ENCODE measurements at regions not wholly inside any gene's neighbourhood (a gene's known extent, or its start where the extent isn't known, plus 50 kb on each side); places are given as distances from the start of the nearest gene placed in this dataset.

DNA sequence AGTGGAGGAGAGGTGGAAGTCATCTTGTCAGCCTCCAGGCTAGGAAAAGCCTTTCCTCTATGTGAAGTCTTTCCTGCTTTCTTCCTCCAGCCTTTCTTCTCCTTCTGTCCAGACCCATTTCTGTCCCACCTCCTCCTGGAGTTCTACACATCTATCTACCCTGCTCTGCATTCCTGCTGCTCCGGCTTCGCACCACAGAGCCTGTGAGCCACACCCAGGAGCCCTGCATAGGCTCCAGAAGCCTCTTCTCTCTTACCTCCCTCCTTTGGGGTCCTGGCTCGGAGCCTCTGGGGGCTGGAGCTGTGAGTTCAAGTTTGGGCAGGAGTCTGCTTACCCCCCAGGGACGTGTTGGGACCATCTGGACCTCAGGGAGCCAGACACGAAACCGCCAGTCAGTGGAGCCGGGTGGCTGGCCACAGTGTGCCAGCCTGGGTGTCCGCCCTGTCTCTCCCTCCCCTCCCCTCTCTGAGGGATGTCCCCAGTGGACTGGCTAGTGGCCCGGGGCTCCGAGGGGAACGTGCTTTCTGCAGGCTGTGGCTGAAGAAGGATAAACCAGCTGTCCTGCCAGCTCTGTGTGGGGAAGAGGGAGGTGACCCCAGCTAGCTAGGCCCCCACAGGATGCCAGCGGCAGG, 99.2 kb downstream of the VEGFA start:
- no peak for DNase-seq

DNA sequence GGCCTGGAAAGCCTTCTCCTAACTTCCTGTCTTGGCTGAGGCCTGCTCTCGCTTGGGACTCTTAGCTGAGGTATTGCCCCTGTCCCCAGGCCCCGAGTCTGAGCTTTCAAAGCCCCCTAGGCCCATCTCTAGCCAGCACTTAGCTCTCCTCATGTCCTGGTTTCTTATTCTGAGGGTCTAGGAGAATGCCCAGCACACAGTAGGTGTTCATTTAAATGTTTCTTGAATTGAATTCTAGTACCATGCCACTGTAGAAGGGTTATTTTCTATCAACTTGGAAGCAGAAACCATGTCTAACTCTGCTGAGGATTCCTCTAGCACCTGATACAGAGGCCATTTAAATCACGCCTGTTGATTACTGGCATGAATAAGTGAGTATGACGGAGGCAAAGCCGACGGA, 98.5 kb downstream of the VEGFA start:
- DNase-seq: no peak

DNA sequence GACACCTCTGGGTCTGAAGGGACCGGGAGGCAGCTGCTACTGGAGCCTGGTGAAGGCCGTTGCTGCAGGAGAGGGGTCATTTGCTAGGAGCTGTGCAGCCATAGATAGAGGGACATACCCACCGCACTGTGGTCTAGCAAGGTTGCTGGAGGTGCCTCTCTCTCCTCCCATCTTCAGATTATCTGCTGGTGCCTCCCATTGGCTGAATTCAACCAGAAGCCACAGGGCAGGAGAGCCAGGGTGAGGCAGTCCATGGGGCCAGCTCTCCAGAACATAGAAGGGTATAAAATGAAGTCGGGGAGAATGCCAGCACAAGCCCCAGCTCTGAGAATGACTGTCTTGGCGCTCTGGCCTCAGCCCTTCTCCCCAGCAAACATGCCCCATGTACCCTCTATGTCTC, 98.0 kb downstream of the VEGFA start:
- DNase-seq: no peak

DNA sequence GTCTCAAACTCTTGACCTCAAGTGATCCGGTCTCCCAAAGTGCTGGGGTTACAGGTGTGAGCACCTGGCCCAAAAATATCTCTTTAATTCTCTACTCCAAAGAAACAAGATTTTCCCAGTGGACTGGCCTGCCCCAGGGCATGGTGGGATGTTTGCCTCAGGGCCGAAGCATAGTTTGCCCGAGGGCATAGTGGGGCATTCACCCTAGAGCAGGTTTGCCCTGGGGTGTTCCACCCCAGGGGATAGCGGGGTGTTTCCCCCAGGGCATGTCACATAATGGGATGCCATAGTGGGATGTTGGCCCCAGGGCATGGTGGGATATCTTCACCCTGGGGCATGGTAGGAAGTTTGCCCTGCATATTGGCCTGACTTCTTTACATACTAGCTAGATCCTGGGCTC, 97.2 kb downstream of the VEGFA start:
- no peak for DNase-seq

DNA sequence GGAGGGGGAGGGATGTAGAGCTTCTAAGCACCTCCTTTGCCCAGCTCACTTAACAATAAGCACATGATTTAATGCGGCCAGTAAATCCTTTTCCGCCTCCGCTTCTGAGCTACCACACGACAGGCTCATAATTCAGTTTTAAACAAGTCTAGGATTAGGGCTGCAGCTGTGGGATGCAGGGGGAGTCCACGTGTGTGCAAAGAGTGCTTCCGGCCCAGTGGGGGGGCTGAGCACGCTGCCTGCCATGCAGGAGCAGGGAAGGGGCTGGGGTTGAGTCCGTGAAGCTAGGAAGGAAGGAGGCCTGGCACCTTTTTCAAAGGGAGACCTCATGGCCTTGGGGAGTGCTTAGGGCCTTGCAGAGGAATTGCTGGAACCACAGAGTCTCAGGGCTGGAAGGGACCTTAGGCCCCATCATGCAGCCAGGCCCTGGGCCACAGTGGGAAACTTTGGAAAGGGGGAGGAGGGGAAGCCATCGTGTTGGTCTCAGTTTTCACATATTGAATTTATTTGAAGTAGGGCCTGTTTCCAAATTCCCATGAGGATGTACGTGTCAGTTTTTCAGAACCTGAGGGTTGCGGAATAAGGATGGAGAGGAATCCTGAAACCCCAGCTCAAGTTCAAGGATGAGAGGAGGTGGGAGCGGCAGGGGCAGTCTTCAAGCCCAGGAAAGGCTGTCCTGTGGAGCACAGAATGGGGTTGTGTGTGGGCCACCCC, 96.1 kb downstream of the VEGFA start:
- DNase-seq: no peak

DNA sequence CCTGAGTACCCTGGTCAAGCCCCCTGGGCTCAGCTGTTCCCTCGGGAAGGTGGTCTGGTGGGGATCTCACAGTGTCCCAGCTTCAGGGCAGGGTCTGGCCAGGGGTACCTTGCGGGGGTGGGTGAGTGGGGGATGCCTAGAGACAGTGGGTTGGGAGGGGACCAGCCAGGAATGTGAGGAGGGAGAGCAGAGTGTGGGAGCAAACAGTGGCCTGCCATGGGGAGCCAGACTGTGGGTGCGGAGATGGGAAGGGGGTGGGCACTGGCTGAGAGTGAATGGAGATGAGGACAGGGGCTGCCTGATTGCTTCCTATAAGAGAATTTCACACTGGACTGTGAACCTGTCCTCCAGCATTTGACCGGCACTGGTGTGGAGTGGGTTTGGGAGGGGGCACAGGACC, 95.1 kb downstream of the VEGFA start:
- DNase-seq: no peak

DNA sequence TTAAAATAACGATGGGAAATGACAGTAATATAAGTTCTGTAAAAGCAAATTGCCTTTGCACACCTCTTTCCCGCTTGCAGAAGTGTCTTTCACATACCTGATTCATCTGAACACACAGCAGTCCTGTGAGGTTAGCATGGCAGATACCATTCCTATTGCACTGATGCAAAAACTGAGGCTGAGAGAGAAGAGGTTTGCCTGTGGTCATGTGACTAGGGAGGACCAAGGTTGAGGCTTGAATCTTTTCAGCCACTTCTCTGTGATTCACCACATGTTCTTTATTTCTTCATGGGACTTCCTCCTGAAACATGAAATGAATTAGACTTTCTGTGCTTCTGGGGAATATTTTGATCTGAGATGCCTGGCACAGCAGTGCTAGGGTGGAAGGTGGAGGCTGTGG, 92.9 kb downstream of the VEGFA start:
- no peak for DNase-seq

DNA sequence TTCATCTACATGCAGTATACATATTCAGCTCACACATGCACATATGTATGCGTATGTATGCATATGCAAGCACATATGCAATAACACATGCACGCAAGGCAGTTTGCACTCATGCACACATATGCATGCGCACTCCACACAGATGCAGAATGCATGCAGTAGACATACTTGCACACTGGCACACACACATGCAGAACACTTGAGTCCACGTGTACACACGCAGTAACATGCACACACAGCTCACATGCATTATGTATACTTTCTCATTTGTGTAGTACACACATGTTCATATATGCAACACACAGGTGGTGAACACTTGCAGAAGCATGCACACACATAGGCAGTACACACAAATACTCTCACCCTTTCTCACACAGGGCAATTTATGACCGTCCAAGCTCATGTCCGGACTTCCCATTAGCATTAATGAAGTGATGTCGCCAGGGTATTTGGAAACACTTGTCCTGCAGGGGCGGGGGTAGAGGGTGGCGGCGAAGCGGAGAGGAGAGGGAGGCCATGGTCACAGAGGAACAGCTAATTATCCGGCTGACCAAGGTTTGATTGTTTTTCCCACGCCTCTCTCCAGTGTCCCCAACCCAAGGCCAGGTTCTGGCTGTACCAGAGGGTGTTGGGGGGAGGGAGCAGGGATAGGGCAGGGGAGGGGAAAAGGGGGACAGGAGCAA, 91.3 kb downstream of the VEGFA start:
- no peak for DNase-seq

DNA sequence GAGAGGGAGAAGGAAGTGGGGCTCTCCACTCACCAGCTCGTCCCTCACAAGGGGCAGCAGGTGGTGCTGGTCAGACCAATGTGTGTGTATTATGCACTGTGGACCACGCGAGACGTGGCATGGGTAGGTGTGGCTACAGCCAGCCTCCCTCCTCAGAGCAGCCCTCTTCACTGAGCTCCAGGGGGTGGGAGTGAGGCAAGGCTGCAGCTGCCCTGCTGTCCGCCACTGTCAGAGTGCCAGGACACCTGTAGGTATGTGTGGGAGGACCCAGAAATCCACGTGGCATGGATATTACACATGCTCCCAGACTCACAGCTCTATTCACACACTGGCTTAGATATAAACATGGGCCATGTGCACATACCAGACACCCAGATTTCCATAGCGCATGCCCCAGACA, 90.3 kb downstream of the VEGFA start:
- no peak for DNase-seq

DNA sequence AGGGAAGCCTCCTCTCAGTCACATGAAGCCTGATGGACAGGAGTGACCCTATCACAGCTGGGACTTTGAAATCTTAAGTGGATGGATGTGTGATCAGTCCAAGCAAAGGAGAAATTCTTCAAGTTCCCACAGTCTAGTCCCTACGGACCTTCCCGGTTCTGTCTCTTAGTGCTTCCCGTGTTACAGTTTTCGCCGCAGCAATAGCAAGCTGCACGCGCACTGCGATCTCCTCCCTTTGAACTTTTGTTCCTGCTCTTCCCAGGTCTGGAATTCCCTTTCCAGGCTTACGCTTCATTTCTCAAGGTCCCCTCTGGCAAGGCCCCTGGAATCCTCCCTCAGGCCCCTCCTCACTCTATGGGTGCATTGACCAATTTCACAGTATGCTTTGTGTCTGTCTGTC, 89.2 kb downstream of the VEGFA start:
- no peak for DNase-seq

DNA sequence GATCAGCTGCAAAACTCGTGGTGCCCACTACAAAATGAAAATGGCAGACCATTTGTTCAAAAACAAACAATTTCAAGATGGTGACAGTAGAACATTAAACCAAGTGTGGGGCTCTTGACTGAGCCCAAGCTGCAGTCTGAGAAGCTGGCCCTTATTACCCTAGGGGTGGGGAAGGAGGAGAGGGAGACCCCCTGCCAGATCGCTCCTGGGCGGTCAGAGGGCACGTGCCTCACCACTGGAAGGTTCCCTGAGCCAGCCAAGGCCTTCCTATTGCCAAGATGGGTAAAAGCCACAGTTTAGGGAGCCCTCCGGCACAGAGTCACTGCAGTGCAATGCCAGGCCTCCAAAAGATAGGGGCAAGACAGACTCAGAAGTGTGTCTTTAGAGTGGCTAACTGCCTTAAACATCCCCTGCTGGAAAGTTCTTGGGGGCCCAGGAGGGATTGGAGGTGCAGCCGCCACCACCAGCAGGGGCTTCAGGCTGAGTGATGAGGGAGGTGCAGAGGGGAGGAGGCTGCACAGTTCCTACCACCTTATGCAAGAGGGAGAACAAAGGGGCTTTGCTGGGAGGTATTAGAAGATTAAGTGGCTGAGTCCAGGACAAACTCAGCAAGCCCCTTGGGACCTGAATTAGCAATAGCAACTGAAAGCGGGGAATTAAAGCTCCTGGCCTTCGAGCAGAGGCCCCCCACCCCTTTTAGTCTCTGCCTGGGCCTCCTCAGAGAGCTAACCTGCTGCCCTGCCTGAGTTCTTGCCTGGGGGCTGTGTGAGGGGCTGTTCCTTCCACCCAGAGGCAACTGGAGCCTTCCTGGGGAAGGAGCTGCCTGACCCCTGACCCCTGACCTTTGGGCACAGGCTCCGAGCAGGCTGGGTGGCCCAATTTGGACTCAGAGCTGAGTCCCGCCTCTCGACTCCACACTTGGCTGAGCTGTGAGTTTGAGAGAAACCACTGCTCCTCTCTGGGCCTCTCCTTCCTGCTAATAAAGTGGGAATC, 88.4 kb downstream of the VEGFA start:
- no peak for DNase-seq

DNA sequence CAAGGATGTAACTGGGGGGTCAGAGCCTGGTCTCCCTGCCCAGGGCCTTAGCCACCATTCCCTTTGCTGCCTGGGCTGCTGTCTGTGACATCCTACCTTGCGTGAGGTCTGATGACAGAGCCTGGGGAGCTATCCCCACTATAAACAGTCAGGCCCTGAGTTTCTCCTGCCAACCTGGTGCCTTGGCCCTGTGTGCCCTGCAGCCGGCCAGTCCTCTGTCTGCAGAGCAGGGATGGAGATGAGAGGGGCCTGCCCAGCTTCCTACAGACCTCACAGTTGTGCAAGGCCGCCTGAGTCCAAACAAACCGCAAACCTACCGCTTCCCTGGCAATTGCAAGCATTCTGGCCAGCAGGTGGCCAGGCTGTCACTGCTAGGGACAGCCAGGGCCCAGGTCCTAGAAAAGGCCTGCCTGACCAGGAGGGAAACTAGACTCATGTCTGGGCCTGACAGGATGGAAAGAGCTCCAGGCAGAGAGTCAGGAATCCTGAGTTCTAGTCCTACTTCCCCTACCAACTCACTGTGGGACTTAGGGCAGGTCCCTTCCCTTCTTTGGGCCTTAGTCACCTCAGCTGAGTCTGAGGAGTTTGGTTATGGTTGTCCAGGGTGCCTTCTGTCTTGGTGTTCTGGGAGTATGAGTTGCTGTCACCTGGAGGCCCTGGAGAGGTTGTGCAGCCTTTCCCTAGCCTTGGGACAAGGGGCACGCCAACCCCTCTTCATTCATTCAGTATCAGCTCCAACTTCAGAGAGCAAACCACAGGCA, 86.2 kb downstream of the VEGFA start:
- peak; percentile 57 for DNase-seq

DNA sequence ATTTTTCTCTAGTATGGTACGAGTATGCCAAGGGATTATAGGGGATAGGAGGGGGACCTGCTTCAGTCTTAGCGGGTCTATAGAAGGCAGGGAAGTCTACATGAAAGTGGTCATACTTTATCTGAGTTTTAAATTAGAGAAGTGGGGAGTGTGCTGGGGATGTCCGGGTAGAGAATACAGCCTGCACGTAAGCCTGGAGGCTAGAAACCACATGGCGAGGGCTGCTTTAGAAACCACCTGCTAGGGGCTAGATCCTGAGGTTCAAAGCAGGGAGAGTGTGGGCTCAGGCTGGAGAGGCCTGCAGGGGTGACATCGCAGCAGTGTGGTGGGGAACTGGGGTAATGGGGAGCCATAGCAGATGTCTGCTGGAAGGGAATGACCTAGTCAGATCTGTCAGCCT, 85.2 kb downstream of the VEGFA start:
- no peak for DNase-seq

DNA sequence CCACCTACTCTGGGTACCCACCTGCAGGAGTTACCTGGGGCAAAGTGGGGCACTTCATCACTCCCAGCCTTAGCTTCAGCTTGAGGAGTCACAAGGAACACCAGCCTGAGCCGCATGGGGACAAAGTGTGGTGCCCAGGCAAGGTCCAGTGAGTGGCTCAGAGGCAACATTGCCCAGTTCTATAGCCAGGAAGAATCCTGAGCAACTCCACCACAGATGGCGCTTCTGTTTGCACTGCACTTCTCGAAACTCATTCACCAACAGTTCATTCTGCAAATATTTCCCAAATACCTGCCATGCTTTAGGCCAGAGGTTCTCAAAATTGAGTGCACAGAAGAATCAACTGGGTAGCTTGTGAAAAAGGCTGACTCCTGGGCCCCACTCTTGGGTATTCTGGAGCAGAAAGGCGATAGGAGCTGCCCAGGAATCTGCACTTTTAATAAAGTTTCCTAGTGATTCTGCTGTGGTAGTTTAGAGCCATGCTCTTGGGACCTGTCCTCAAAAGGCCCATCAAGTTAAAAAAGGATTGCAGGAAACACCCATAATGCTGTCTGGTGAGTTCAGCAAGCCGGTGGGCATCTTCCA, 83.1 kb downstream of the VEGFA start:
- DNase-seq: peak; percentile 45

DNA sequence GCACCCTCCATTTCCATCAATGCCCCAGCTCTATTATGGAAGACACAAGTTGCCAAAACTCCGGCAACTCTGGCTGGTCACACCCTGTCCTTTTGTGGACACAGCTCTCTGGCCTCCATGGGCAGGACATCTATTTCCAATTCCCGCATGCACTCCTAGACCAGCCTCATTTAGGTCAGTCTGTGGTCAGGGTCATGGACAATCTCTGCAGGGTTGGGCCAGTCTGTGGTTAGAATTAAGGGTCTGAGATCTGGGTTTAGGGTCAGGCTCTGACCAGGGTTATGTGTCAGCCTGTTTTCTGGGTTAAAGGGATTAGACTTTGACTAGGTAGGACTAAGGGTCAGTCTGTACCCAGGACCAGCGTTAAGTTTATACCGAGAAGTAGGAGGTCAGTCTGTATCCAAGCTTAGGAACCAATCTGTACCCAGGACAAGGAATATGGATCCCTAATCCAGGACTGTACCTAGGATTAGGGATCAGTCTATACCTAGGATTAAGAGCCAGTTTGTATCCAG, 82.4 kb downstream of the VEGFA start:
- DNase-seq: no peak

DNA sequence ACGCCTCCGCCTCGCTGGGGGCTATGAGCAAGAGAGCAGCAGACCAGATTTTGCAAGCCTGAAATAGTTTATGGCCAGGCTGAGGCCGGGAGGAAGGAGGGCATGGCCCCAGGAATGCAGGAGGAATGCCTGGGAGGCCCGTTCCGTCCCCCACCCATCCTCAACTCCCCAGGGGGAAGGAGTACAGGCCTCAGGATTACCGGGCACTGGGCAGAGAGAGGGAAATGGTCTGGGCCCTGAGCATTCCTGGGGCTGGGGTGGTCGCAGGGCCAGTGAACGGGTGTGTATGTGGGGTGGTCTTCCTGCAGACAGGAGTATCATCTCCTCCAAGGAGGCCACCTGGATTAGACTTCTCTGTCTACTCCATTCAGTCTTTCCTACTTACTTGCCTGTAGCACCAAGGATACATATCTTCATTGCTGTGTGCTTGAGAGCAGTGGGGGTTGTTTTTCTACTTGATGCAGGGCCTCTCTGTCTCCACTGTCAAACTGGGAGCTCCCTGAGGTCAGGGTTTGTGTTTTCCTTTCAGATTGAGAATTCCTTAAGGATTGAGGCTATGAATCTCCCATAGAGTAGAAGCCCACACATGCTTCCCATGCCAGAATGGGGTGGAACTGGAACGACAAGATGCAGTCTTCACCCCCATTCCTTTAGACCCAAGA, 81.3 kb downstream of the VEGFA start:
- DNase-seq: peak; percentile 96

DNA sequence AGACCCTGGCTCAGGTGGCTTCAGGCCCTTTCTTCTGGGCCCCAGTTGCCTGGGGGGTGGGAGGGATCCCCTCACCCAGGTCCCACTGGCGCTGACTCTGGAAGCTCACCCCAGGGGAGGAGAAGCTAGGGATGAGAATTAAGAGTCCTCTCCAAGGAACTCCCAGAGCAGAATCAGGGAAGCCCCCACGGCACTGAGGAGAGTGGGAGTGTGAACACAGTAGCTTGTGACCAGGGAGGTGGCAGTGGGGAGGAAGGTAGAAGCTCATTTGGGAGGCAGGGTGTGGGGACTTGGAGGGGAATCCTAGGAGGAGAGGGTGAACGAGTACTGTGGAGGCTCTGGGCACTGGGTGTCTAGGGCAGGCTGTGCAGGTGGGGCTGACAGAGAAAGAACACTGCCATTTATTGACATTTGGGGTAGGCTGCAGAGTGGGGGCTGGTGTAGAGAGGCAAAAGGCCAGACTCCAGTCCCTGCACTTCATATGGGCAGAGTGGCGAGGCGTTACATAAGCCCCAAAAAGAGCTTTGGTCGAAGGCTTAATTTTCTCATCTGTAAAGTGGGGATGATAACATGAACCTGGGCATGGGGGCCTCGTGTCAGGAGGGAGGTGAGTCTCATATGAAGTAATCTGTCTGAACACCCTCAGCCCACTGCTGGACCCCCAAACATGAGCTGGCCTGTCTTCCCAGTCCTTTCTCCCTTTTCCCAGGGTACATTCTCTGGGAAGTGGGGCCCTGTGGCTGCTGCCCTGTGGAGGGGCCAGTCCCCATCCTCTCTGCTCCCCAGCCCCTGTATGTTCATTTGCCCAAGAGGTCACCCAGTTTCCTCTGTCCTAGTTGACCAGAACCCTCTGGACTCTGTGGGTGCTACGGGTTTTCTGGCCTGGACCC, 80.5 kb downstream of the VEGFA start:
- no peak for DNase-seq

DNA sequence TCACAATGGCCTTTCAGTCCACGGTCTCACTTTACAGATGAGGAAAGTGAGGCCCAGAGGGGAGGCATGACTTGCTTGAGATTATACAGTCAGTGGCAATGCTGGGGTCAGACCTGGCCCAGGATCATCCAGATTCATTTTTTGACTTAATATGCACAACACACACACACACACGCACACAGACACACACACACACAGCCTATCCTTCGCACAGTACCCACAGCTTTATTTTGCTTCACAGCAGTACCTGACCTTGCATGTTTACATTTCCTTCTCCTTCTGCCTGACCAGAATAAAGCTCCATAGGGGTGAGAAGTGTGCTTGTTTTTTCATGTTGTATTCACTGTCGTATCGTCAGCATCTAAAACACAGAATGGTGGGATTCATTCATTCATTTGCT, 79.8 kb downstream of the VEGFA start:
- no peak for DNase-seq

DNA sequence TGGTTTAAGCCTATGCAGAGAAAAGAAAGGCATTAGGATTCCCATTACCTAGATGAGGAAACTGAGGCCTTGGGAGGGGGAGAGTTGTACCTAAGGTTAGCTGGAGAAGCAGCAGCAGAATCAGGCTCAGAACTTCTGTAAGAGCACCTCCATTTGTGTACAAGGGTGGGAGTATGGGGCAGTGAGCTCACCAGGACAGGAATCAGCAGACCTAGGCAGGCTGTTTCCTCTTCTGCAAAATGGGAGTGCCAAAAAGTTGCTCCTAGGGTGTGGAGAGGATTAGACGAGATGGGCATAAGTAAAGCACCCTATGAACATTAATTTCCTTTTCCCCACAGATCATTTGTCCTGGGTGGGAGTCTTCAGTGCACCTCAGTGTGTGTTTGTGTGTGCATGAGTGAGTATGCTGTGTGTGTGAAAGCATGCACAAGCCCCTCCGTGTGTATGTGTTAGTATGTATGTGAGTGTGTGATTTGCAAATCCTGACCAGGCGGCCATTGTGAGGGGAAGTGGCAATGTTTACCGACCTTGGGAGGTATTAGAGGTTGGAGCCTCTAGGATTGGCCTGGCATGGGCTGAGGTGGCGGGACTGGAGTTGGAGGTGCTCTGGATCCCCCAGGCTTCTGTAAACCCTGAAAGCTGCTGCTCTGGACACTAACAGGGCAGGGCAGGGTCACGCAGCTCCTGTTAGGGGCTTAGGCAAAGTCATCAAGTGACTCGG, 78.8 kb downstream of the VEGFA start:
- no peak for DNase-seq

All from fibroblast of skin of scalp (primary cell).